HG03175 (cell line): ENCODE measurements at regions not wholly inside any gene's neighbourhood (a gene's known extent, or its start where the extent isn't known, plus 50 kb on each side); places are given as distances from the start of the nearest gene placed in this dataset.
A peak's percentile ranks its signal among the peaks of the same experiment; 100 is the strongest.

Source experiments
- ATAC-seq: cut with Tn5 transposase; IDR thresholded peaks from one replicate; pipeline ENCODE4 v1.9.1; 2021; ENCODE audit warnings: mild to moderate bottlenecking, moderate library complexity; ENCODE audit not compliant: unreplicated experiment

DNA sequence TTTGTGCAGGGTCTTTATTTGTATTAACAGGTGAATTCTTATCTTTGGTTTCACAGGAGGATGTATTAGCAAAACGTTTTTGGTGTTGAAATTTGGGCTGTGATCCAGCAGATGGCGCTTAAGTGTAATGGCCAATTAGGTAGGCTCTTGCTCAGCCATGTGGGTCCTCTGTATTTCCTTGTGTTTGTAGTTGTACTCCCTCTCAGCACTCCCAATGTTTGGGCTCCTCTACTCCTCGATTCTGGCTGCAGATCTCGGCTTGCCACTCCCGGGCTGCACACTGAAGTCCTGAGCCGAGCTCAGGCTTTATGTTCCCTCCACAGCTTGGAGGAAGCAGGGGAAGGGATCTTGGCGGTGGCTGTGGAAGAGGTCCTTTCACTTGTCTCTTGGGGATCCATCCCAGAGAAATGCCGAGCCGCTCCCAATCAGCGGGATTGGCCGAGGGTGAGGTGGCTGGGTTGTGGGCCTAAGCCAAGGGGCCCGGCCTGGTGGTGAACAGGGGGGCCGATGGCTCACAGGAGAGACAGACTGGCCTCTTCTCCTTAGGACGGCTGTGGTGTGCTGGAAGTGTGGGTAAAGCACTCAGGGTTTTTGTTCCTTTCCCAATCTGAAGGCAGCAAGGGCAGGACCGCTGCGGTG, 133.7 kb downstream of the AEBP2 start:
- ATAC-seq = peak; percentile 65

DNA sequence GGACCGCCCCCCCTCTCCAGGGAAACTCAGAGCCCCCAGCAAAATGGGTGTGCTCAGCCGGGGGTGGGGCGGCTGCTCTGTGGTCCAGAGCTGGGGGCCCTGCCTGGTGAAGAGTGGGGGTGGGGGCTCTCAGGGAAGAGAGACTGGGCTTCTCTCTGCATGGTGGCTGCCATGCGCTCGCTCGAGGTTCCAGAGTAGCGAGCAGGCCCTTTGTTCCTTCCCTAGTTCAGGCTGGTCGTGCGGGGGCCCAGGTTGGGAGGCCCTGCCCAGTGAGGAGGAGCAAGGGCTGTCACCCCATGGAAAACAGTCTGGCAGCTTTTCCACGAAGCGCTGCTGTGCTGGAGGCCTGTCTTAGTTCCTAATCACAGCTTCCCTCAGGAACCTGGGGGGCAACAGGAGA, 134.6 kb downstream of the AEBP2 start:
- no peak for ATAC-seq

DNA sequence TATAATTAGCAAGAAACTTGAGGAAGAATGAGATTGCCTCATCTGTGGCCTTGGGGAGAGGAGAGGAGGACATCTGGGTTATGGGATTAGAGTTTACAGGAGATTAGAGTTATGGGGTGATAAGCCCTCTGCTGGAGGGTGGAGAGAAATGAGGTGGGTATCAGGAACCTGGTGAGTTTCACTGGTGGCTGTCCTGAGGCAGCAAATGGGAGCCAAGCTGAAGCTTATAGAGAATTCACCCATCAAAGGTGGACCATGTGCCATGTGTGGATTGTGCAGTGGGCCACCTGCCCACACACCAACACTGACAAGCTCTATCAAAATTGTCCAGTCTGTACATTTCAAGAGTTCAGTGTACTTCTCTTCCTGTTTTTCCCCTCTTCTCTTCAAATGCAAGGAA, 135.3 kb downstream of the AEBP2 start:
- no peak for ATAC-seq

DNA sequence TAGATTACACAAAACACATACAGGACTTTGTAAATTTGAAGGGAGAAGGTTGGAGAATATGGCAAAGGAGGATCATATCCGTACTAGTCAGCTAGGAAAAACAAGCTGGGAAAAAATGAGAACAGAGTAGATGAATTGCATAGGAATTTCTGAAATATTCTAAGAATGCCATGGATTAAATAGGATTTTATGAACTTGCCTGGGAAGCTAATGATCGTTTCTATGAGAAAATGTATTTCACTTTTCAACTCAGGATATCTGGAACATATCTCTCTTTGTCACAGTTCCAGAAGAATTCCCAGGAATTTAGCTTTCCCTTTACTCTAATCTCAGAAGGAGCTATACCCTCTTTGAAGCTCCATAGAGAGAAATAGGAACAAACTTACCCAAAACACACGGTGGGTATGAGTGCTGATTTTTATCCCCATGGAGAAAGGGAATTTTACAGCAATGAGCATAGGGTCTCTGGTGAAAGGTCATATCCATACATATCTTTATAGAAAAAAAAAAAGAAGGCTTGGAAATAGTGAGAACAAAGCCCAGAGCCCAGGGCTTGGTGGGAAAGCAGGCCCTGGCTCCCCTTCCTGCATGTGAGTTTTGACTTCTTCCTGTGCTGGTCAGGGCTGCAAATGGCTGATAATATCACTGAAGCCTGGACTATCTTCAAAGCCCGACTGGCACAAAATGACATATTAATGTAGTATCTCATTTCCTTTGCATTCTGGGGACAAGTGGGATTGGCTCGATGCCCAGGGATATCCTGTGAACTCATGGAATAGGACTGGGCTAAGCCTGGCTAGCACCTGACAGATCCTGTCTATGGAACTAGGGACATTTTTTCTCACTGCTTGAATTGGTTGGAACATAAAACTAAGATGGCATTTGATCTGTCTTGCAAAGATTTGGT, 136.3 kb downstream of the AEBP2 start:
- ATAC-seq = no peak

DNA sequence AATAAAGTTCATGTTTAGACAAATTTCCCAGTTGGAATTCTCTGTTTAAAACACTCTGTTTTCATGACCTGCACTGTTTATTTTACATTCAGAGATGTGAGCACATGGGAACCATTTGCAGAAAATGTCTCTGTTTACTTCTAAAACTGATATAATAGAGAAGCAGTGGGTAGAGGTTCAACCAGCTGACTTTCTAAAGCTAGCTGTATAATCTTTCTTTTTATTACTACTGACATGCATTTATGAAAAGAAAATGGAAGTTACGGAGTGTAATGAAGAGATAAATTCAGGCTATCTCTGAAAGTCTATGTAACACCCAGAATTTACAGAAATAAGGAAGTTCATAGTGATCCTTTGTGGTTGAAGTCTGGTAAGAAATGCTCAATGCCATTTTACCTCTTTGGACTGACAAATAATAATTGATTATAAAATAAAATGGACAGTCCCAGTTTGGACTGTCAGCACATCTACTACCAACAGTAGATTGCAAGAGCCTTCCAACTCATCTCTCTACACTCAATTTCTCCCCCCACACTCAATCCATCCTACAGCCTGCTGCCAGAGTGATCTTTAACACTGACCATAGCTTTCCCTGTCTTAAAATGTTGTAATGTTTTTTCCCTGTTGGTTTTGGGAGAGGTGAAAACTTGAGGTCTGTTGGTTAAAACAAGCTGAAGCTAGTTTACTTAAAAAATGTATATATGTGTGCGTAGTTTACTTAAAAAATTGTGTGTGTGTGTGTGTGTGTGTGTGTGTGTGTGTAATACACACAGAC, 137.4 kb downstream of the AEBP2 start:
- no peak for ATAC-seq

DNA sequence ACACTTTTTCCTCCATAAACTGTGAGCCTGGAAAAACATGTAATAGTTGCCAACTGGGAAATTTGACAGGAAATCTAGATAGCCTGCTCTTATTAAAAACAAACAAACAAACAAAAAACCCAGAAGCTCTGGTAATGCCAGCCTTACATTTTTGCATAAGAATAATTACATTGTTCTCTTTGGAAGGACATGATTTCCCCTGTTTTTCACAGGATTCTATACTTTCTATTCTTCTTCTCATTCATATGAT, 137.9 kb downstream of the AEBP2 start:
- ATAC-seq = no peak

DNA sequence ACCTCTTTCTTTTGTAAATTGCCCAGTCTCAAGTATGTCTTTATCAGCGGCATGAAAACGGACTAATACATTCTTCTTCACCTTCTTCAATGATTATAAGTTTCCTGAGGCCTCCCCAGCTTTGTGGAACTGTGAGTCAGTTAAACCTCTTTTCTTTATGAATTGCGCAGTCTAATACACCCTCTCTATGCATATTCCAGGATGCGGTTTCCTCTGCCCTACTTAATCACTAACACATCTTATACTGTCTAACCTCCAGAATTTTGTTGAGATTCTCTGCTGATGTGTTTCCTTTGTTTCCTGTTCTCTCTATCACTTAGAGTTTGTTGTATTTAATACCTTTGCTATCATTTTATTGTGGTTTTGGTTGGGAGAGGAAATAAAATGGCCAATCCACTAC, 145.4 kb downstream of the AEBP2 start:
- no peak for ATAC-seq

DNA sequence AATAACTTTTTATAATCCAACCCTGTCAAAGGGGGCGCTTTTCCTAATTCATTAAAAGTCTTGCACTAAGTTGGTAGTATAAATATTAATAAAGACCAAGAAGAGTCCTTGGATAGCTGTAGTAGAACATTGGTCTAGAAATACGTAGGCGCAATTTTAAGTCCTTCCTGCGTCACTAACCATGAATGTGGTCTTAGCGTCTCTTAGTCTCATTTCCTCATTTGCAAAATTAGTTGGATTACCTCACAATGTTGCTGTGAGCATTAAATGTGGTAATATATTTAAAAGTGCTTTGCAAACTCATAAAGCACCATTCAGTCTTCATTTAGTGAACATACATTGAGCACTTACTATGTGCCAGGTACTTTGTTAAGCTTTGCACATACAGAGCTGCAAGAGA, 149.7 kb downstream of the AEBP2 start:
- ATAC-seq = no peak

DNA sequence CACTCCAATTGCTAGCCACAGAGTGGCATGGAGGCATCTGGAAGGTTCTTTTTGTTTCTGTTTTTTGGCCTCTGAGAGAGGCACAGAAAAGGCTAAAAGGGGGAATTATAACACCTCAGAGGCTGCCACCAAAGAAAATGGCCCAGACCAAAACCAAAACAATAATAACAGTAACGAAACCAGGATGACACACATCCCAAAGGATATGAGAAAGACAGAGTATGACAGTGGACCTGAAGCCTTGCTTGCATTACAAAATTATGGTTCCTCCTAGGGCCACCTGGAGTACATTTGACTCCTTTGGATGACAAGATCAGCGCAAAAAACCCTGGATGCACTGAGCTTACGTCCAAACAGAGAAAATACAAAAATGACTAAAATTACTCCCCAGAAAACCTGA, 152.7 kb downstream of the AEBP2 start:
- ATAC-seq = no peak

DNA sequence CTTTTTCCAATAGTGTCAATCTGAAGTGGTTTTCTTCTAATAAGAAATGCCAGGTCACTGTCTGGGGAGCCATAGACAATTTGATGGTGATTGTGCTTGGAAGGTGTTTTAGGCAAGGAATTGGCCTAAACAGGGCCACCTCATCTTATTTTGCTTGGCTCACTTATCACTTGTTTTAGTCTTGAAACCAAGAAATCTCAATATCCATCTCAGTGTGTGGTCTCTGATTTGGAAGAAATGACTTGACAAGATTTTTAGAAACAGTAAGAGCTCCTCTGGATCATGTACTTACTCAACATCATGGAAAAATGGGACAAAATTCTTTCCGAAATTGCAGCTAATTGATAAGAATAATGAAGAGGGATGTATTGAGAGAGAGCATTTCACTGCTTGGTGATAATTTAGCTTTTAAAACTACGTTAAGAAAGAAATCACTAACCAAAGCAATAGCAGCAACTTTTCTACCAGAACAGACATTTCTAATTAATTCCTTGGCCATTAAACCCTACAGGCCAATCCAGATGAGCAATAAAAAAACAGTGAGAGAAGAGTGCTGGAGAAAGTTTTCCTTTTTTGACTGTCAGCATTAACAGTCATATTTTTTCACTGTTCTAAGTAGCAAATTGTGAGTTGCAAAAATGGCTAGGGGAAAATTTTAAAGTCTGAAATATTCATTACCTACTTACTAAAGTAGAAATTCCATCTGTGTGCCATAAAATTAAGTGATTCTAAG, 157.3 kb downstream of the AEBP2 start:
- no peak for ATAC-seq

DNA sequence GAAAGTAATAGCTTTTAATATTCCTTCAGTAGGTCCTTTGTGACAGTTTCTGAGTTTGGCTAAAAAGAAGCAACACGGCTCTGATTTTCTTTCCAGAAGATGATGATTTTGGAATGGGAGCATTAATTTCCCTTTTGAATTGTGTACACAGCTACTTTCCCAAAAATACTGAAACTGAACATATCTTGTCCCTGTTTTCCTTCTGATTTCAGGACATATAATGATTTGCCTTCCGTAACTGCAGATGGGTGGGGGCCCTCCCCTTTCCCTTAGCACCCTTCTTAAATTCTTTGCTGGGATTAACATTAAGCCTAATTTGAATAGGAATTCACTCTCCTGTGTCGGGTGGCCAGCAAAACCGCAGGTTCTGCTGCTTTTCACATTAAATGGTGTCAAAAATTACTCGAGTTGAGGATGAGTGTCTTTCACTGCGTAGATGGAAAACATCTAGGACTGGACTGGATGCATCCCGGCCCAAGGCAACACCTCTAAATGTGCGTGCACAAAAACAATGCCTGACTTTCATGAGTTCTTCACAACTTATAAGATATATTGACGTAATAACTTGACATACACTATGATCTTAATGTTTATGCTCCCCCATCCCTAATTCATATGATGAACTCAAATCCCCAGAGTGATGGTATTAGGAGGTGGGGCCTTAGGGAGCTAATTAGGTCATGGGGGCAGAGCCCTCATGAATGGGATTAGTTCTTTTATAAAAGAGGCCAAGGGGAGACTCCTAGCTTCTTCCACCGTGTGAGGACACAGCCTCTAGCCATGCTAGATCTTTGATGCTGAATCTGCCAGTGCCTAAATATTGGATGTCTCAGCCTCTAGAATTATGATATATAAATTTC, 158.1 kb downstream of the AEBP2 start:
- ATAC-seq = no peak

DNA sequence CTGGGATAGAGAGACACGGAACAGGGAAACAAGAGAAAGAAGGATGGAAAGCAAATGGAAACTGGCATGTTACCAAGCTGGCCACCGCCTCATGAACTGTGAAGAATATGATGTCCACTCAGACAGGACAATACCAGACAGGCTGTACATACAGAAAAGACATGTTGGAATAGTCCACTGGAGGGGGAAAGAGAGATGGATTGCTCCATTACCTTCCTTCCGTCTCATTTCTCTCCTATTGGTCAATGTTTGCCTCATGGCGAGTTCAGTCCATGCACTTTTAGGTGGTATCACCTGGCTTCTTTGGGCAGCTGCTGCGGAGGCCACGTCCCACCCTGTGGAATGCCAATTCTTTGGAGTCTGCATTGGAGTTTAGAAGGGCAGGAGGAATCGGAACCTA, 166.4 kb downstream of the AEBP2 start:
- no peak for ATAC-seq

DNA sequence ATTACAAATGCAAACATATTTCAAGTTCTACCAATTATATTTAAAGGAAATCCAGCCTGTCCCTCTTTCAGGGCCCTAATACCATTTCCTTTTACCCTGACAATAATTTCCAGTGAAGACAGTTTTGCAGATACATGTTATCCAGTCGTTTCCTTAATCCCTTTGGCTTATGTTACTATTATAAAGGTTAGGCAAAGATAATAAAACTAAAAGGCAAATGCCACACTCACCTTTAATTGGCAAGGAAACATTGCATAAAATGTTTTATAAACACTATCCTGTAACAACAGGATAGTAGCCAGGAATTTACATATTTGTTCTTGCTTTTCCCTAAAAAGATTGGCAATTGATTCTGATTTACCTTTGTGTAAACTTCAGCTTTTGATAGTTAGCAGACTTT, 168.7 kb downstream of the AEBP2 start:
- no peak for ATAC-seq

DNA sequence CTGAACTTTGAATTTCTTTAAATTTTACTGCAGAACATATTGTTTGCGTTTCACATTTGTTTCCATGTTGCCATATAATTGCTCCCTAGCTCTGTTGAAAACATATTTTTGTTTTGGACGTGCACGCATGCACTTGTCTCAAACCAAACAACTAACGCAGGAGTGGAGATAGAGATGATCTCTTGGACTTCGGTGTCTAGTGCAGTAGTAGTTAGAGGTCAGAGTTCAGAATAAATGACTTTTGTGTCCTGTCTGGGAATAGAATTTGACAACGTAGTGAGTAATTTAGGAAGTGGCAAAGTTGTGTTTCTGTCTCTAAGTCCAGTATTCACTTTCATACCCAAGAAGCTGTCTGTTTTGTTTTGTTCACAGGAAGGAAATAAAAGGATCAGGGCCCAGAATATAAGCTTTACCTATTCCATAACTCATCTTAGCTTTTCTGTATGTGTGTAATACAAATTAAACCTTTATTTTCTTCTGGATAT, 173.8 kb downstream of the AEBP2 start:
- no peak for ATAC-seq

DNA sequence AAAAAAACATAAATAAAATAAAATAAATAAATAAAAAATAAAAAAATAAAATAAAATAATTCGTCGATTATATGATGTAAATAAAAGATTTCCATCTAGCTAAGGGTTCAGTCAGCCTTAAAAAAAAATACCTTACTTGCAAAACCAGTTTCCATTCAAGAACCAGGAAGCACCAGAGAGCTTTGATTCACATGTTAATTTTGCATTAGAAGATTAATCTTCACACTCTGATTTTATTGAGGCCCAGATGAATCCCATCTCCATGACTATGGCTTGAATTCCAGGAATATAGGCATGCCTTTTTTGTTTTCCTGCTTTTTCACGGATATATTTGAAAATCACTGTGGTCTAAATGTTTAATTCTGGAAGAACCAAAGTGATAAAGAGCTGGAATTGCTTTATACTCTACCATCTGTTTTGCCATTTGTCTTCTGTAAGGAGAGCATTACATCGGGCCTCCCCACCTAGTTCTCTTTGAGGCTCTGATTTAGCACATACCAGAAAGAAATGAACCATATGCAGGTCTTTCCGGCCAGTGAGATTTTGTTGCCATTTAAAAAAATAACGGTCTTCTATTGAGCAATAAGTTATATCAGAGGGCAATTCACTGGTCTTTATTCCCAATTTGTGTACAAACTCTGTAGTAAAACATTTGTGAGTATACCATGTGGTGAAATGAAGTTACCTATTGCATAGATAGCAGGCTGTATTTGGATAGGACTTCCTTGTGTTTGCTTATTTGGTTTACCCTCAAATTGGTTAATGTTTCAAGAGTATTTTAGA, 175.5 kb downstream of the AEBP2 start:
- no peak for ATAC-seq

DNA sequence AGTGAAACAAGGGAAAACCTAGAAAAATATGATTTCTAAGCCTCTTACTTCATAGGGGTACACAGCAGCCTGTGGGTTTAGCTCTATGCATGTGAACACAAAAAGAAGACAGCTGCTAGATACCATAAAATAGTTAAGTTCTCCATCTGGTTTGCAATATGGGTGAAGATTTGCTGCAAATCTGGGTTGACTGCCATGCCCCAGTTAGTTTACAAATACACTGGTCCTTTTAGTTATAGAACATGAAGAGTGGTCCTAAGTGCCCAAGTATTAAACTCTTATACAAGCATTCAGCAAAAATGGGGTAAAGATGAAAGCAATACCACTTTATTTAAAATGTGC, 176.1 kb downstream of the AEBP2 start:
- ATAC-seq = no peak

DNA sequence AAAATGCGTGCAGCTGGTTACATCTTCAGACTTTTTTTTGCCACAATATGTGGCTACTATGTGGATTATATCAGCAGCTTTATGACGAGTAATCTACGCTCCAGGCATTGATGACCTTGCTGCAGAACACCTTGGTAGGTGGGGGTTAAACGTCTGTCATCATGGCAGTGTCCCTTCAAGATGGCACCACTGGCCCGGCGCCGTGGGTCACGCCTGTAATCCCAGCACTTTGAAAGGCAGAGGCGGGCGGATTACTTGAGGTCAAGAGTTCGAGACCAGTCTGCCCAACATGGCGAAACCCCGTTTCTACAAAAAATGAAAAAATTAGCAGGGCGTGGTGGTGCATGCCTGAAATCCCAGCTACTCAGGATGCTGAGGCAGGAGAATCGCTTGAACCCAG, 177.5 kb downstream of the AEBP2 start:
- no peak for ATAC-seq

DNA sequence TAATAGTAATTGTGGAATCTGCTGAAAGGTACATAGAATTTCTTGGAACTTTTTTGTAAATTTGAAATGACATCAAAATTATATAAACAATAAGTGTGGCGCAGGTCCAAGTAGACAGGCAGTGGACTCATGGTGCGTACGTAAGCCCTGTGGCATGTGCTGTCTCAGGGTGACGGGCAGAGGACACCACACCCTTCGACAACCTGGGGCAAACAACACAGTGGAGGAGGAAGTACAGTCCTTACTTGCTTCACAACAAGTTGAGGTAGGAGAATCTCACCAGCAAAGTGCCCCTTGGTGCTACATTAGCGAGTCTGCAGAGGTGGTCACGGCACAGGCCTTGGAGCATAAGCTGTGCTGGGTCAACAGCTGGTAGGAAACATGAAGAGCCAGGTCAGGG, 180.9 kb downstream of the AEBP2 start:
- ATAC-seq = no peak

DNA sequence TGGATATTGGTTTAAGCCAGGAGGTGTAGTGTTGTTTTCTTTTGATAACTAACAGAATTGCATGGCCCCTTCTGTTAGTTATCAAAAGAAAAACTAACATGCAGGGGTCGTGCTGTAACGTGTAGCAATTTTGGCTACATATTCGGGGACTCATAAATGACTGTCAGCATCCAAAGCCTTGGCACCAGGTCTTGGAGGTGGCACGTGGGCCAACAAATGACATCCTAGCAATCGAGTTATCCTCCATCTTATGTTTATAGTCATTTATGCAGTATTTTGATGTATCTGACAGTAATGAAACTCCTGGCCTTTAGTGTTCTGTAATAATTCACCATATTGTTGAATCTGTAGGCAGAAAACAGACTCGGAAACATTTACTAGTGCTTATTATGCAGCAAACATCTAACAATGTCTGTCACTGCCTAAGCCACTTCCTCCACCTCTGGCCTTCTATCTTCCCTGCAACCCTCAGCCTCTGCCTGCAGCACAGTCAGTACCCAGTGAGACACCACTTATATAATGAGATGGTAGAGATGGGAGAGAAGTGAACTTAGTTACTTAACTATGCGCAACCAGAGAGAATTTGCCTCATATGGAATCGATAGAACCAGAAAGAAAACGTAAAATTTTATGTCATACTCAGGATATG, 184.6 kb downstream of the AEBP2 start:
- ATAC-seq = no peak
